ENCODE measurements at regions not wholly inside any gene's neighbourhood (a gene's known extent, or its start where the extent isn't known, plus 50 kb on each side); places are given as distances from the start of the nearest gene placed in this dataset.

- no peaks in the 10 kb centered on the region for H3K9me3 ChIP-seq (ENCODE audit: insufficient read depth, low read length)
- H3K4me3 ChIP-seq (ENCODE audit: low read length) = no peak overlapping the region
- 0 out of 2 replicates have a peak, but pooled peaks cover 2% of the 10 kb centered on the region for H3K4me1 ChIP-seq (ENCODE audit: low read length)
- H3K27ac ChIP-seq (ENCODE audit: low read length) = no peak overlapping the region
- H3K9ac ChIP-seq (ENCODE audit: low read length) = no peak overlapping the region
- no peaks in the 10 kb centered on the region for H4K20me1 ChIP-seq (ENCODE audit: insufficient read depth, low read length)
- no peaks in the 10 kb centered on the region for H3K36me3 ChIP-seq (replicated peaks; ENCODE audit: low read depth, low read length)
- no peak overlapping the region for H3K4me2 ChIP-seq (ENCODE audit: low read length)
- TF ChIP-seq CTCF (IDR thresholded peaks at IDR 0.05; ENCODE audit: low read depth, low read length) (no peak), EZH2phosphoT487 (IDR thresholded peaks at IDR 0.05; ENCODE audit: low read depth) (no peak)
- H2AFZ ChIP-seq (ENCODE audit: low read depth, low read length) = no peak overlapping the region
- H3K79me2 ChIP-seq (ENCODE audit: low read length) = no peaks in the 10 kb centered on the region
- H3K27me3 ChIP-seq (ENCODE audit: low read depth, low read length) = no peaks in the 10 kb centered on the region
Observed at GRCh38 chr4:157706155-157706554, 466.7 kb downstream of the GASK1B start.

- Histone ChIP-seq H3K36me3 (replicated peaks; ENCODE audit: low read depth, low read length) (no peaks in the 10 kb centered on the region), H3K4me3 (ENCODE audit: low read length) (no peak overlapping the region), H3K4me1 (ENCODE audit: low read length) (no peaks in the 10 kb centered on the region), H3K4me2 (ENCODE audit: low read length) (no peak overlapping the region), H3K9ac (ENCODE audit: low read length) (no peak overlapping the region), H4K20me1 (ENCODE audit: insufficient read depth, low read length) (no peaks in the 10 kb centered on the region), H3K79me2 (ENCODE audit: low read length) (no peaks in the 10 kb centered on the region), H3K27ac (ENCODE audit: low read length) (no peak overlapping the region), H2AFZ (ENCODE audit: low read depth, low read length) (no peak overlapping the region), H3K9me3 (ENCODE audit: insufficient read depth, low read length) (no peaks in the 10 kb centered on the region), H3K27me3 (ENCODE audit: low read depth, low read length) (no peaks in the 10 kb centered on the region)
- TF ChIP-seq EZH2phosphoT487 (IDR thresholded peaks at IDR 0.05; ENCODE audit: low read depth) (no peak), CTCF (IDR thresholded peaks at IDR 0.05; ENCODE audit: low read depth, low read length) (no peak)
Observed at GRCh38 chr4:157702831-157703230, 470.0 kb downstream of the GASK1B start.

- Histone ChIP-seq H3K9ac (ENCODE audit: low read length) (no peak overlapping the region), H3K4me1 (ENCODE audit: low read length) (no peaks in the 10 kb centered on the region), H4K20me1 (ENCODE audit: insufficient read depth, low read length) (no peaks in the 10 kb centered on the region), H3K4me2 (ENCODE audit: low read length) (no peak overlapping the region), H3K9me3 (ENCODE audit: insufficient read depth, low read length) (no peaks in the 10 kb centered on the region), H3K27ac (ENCODE audit: low read length) (no peak overlapping the region), H3K27me3 (ENCODE audit: low read depth, low read length) (no peaks in the 10 kb centered on the region), H3K79me2 (ENCODE audit: low read length) (no peaks in the 10 kb centered on the region), H3K36me3 (replicated peaks; ENCODE audit: low read depth, low read length) (no peaks in the 10 kb centered on the region), H3K4me3 (ENCODE audit: low read length) (no peak overlapping the region), H2AFZ (ENCODE audit: low read depth, low read length) (no peak overlapping the region)
- TF ChIP-seq CTCF (IDR thresholded peaks at IDR 0.05; ENCODE audit: low read depth, low read length) = no peak
- TF ChIP-seq EZH2phosphoT487 (IDR thresholded peaks at IDR 0.05; ENCODE audit: low read depth) = no peak
Observed at GRCh38 chr4:157701695-157701994, 471.2 kb downstream of the GASK1B start.

GRCh38 chr4:157700898-157701694, 471.7 kb downstream of the GASK1B start:
- H3K9ac ChIP-seq (ENCODE audit: low read length) = no peak overlapping the region
- H3K79me2 ChIP-seq (ENCODE audit: low read length) = no peaks in the 10 kb centered on the region
- H3K36me3 ChIP-seq (replicated peaks; ENCODE audit: low read depth, low read length) = no peaks in the 10 kb centered on the region
- H3K27me3 ChIP-seq (ENCODE audit: low read depth, low read length) = no peaks in the 10 kb centered on the region
- no peak overlapping the region for H2AFZ ChIP-seq (ENCODE audit: low read depth, low read length)
- TF ChIP-seq EZH2phosphoT487 (IDR thresholded peaks at IDR 0.05; ENCODE audit: low read depth) = no peak
- TF ChIP-seq CTCF (IDR thresholded peaks at IDR 0.05; ENCODE audit: low read depth, low read length) = no peak
- no peaks in the 10 kb centered on the region for H3K9me3 ChIP-seq (ENCODE audit: insufficient read depth, low read length)
- H3K4me2 ChIP-seq (ENCODE audit: low read length) = no peak overlapping the region
- no peaks in the 10 kb centered on the region for H3K4me1 ChIP-seq (ENCODE audit: low read length)
- no peaks in the 10 kb centered on the region for H4K20me1 ChIP-seq (ENCODE audit: insufficient read depth, low read length)
- no peak overlapping the region for H3K27ac ChIP-seq (ENCODE audit: low read length)
- no peak overlapping the region for H3K4me3 ChIP-seq (ENCODE audit: low read length)
